ENCODE measurements at regions not wholly inside any gene's neighbourhood (a gene's known extent, or its start where the extent isn't known, plus 50 kb on each side); places are given as distances from the start of the nearest gene placed in this dataset.

DNA sequence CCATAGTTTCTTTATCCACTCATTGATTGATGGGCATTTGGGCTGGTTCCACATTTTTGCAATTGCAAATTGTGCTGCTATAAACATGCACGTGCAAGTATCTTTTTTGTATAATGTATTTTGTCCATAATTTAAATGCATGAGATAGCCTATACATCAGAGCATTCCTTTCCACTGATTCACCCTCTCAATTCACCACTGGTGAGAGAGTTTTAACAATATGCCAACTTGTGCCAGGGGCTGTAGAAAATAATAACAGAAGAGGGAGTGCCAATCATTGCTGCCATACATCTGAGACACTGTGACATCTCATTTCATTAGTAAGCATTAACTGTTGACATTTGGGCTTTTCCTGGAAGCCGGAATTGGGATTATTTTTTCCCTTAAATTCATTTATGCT lies 125.1 kb downstream of the RAP2A start:
- Mint-ChIP-seq H3K36me3 (no peaks in the 10 kb centered on the region), H3K27ac (no peak overlapping the region), H3K4me3 (no peak overlapping the region), H3K4me1 (no peaks in the 10 kb centered on the region), H3K27me3 (ENCODE audit: low read depth in 2 of 2) (peaks cover 0 to 3% of the 10 kb centered on the region in 2 donors), H3K9me3 (no peaks in the 10 kb centered on the region)
- Histone ChIP-seq H3K9me3 (ENCODE audit: control insufficient read depth, insufficient read depth, low read length) (no peaks in the 10 kb centered on the region), H3K36me3 (ENCODE audit: control insufficient read depth, insufficient read depth, low read length) (no peaks in the 10 kb centered on the region), H3K27ac (ENCODE audit: low read length) (no peak overlapping the region), H3K4me1 (ENCODE audit: control insufficient read depth, insufficient read depth, low read length) (no peaks in the 10 kb centered on the region), H3K27me3 (ENCODE audit: control insufficient read depth, insufficient read depth, low read length) (no peaks in the 10 kb centered on the region), H3K4me3 (ENCODE audit: low read length) (no peak overlapping the region)
- intact Hi-C loops (cut with micrococcal nuclease): no loop called here
- TF ChIP-seq, protein P1, sequence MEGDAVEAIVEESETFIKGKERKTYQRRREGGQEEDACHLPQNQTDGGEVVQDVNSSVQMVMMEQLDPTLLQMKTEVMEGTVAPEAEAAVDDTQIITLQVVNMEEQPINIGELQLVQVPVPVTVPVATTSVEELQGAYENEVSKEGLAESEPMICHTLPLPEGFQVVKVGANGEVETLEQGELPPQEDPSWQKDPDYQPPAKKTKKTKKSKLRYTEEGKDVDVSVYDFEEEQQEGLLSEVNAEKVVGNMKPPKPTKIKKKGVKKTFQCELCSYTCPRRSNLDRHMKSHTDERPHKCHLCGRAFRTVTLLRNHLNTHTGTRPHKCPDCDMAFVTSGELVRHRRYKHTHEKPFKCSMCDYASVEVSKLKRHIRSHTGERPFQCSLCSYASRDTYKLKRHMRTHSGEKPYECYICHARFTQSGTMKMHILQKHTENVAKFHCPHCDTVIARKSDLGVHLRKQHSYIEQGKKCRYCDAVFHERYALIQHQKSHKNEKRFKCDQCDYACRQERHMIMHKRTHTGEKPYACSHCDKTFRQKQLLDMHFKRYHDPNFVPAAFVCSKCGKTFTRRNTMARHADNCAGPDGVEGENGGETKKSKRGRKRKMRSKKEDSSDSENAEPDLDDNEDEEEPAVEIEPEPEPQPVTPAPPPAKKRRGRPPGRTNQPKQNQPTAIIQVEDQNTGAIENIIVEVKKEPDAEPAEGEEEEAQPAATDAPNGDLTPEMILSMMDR (IDR thresholded peaks at IDR 0.05): no peak
- 100% methylated on average over 1 of the region's 2 CpGs for WGBS (ENCODE audit: insufficient coverage)
- DNase-seq (no peak), ATAC-seq (no peak)

DNA sequence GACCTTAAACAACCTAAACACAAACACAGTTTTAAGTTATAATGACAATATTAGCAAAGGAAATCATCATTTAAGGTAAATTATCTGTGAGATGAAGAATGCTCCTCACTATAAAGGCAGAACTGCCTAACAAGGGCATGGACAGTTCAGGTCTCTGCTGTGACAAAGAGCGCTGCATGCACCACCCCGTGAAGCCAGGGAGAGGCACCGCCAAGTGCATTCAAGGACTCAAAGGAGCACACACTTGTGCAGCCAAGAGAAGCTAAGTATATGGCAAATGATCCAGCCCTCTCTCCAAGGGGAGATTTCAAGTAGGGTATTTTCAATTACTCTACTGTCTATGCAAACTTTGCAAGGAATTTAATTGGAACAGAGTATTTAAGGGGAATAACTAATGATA lies 126.0 kb downstream of the RAP2A start:
- TF ChIP-seq, protein P1 (IDR thresholded peaks at IDR 0.05): no peak
- DNase-seq: no peak
- 86% methylated on average over 3 of the region's 3 CpGs for WGBS (ENCODE audit: insufficient coverage)
- Mint-ChIP-seq H3K9me3 (no peaks in the 10 kb centered on the region), H3K4me1 (no peaks in the 10 kb centered on the region), H3K4me3 (no peak overlapping the region), H3K36me3 (no peaks in the 10 kb centered on the region), H3K27ac (no peak overlapping the region), H3K27me3 (ENCODE audit: low read depth in 2 of 2) (peaks cover 0 to 3% of the 10 kb centered on the region in 2 donors)
- Histone ChIP-seq H3K27ac (ENCODE audit: low read length) (no peak overlapping the region), H3K9me3 (ENCODE audit: control insufficient read depth, insufficient read depth, low read length) (no peaks in the 10 kb centered on the region), H3K4me3 (ENCODE audit: low read length) (no peak overlapping the region), H3K36me3 (ENCODE audit: control insufficient read depth, insufficient read depth, low read length) (no peaks in the 10 kb centered on the region), H3K4me1 (ENCODE audit: control insufficient read depth, insufficient read depth, low read length) (no peaks in the 10 kb centered on the region), H3K27me3 (ENCODE audit: control insufficient read depth, insufficient read depth, low read length) (no peaks in the 10 kb centered on the region)
- no peak for ATAC-seq
- intact Hi-C loops (cut with micrococcal nuclease): no loop called here

DNA sequence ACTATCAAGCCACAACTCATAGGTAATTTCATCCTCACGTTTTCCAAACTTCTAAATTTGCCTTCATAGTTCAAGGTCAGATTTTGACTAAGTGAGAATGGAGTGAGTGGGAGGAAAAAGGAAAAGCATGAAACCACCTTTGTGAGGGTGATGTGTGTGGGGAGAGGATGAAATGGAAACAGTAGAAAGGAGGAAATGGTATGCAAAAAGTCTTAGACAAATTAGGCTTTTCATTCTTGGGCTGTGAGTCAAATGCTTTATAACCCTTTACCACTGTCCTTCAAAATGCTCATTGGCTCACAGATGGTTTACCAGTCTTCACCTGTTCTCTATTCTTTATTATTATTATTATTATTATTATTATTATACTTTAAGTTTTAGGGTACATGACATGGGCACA lies 127.2 kb downstream of the RAP2A start:
- H3K27me3 ChIP-seq (ENCODE audit: control insufficient read depth, insufficient read depth, low read length): no peaks in the 10 kb centered on the region
- intact Hi-C loops (cut with micrococcal nuclease): no loop called here
- ATAC-seq (no peak), DNase-seq (no peak)
- no peak overlapping the region for H3K4me3 ChIP-seq (ENCODE audit: low read length)
- Mint-ChIP-seq H3K27ac (no peak overlapping the region), H3K36me3 (no peaks in the 10 kb centered on the region), H3K27me3 (ENCODE audit: low read depth in 2 of 2) (peaks cover 0 to 4% of the 10 kb centered on the region in 2 donors), H3K9me3 (no peaks in the 10 kb centered on the region), H3K4me1 (no peaks in the 10 kb centered on the region), H3K4me3 (no peak overlapping the region)
- H3K36me3 ChIP-seq (ENCODE audit: control insufficient read depth, insufficient read depth, low read length): no peaks in the 10 kb centered on the region
- no peaks in the 10 kb centered on the region for H3K9me3 ChIP-seq (ENCODE audit: control insufficient read depth, insufficient read depth, low read length)
- TF ChIP-seq, protein P1 (IDR thresholded peaks at IDR 0.05): no peak
- WGBS (ENCODE audit: insufficient coverage): no CpG with 5 or more reads among the region's 1 CpG
- no peak overlapping the region for H3K27ac ChIP-seq (ENCODE audit: low read length)
- no peaks in the 10 kb centered on the region for H3K4me1 ChIP-seq (ENCODE audit: control insufficient read depth, insufficient read depth, low read length)

DNA sequence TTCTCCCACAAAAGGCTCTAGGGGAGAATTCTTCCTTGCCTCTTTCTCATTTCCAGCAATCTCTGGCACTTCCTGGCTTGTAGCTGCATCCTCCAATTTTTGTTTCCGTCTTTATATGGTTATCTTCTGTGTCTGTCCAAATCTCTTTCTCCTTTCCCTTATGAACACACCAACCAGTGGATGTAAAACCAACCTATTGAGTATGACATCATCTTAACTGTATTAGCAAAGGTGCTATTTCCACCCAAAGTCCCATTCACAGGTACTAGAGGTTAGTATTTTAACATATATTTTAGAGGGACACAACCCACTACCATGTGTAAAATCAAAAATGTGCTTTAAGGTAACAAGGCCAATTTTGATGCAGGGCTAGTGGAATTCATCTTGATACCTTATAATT lies 129.0 kb downstream of the RAP2A start:
- ATAC-seq (no peak), DNase-seq (no peak)
- H3K4me3 ChIP-seq (ENCODE audit: low read length): no peak overlapping the region
- Mint-ChIP-seq H3K27ac (no peak overlapping the region), H3K9me3 (no peaks in the 10 kb centered on the region), H3K4me1 (no peaks in the 10 kb centered on the region), H3K4me3 (no peak overlapping the region), H3K36me3 (no peaks in the 10 kb centered on the region), H3K27me3 (ENCODE audit: low read depth in 2 of 2) (peaks cover 0 to 4% of the 10 kb centered on the region in 2 donors)
- intact Hi-C loops (cut with micrococcal nuclease): no loop called here
- 100% methylated on average over 1 of the region's 1 CpG for WGBS (ENCODE audit: insufficient coverage)
- TF ChIP-seq, protein P1 (IDR thresholded peaks at IDR 0.05): no peak
- H3K27me3 ChIP-seq (ENCODE audit: control insufficient read depth, insufficient read depth, low read length): no peaks in the 10 kb centered on the region
- no peaks in the 10 kb centered on the region for H3K36me3 ChIP-seq (ENCODE audit: control insufficient read depth, insufficient read depth, low read length)
- H3K4me1 ChIP-seq (ENCODE audit: control insufficient read depth, insufficient read depth, low read length): no peaks in the 10 kb centered on the region
- no peak overlapping the region for H3K27ac ChIP-seq (ENCODE audit: low read length)
- H3K9me3 ChIP-seq (ENCODE audit: control insufficient read depth, insufficient read depth, low read length): no peaks in the 10 kb centered on the region

All from natural killer cell (primary cell).